Inflammatory macrophage (primary cell): ENCODE measurements at regions not wholly inside any gene's neighbourhood (a gene's known extent, or its start where the extent isn't known, plus 50 kb on each side); places are given as distances from the start of the nearest gene placed in this dataset.

Source experiments
- DNase-seq, 2 donors: peaks; one replicate each; pipeline ENCODE4 v3.0.0-alpha.2; 2020 to 2022

GRCh38 chr4:126956184-126956897, 676.4 kb upstream of the INTU start:
- no peak for DNase-seq

- no peak for DNase-seq
Observed at GRCh38 chr4:126957556-126957955, 675.2 kb upstream of the INTU start.

- DNase-seq = no peak
Observed at GRCh38 chr4:126957987-126958386, 674.8 kb upstream of the INTU start.

- no peak for DNase-seq
Observed at GRCh38 chr4:126958482-126958881, 674.3 kb upstream of the INTU start.

- no peak for DNase-seq
Observed at GRCh38 chr4:126959056-126959745, 673.6 kb upstream of the INTU start.

- no peak for DNase-seq
Observed at GRCh38 chr4:126960760-126961159, 672.0 kb upstream of the INTU start.

- DNase-seq = no peak
Observed at GRCh38 chr4:126961661-126962060, 671.1 kb upstream of the INTU start.

GRCh38 chr4:126965877-126966276, 666.9 kb upstream of the INTU start:
- no peak for DNase-seq

- no peak for DNase-seq
Observed at GRCh38 chr4:126969360-126970235, 663.2 kb upstream of the INTU start.

GRCh38 chr4:126973201-126973600, 659.6 kb upstream of the INTU start:
- no peak for DNase-seq

- no peak for DNase-seq
Observed at GRCh38 chr4:126976850-126977632, 655.7 kb upstream of the INTU start.

- no peak for DNase-seq
Observed at GRCh38 chr4:126986005-126986404, 646.8 kb upstream of the INTU start.

GRCh38 chr4:126986828-126987227, 645.9 kb upstream of the INTU start:
- DNase-seq = no peak

GRCh38 chr4:126991965-126992364, 640.8 kb upstream of the INTU start:
- DNase-seq = no peak

- DNase-seq = no peak
Observed at GRCh38 chr4:126992910-126993309, 639.8 kb upstream of the INTU start.

- no peak for DNase-seq
Observed at GRCh38 chr4:126993351-126993750, 639.4 kb upstream of the INTU start.

GRCh38 chr4:126995235-126995634, 637.5 kb upstream of the INTU start:
- no peak for DNase-seq

- no peak for DNase-seq
Observed at GRCh38 chr4:127000110-127000509, 632.6 kb upstream of the INTU start.

- no peak for DNase-seq
Observed at GRCh38 chr4:127000846-127001245, 631.9 kb upstream of the INTU start.

GRCh38 chr4:127001933-127002332, 630.8 kb upstream of the INTU start:
- DNase-seq = no peak

- DNase-seq = no peak
Observed at GRCh38 chr4:127006446-127006877, 626.3 kb upstream of the INTU start.

- DNase-seq = no peak
Observed at GRCh38 chr4:127007305-127007704, 625.5 kb upstream of the INTU start.

GRCh38 chr4:127012549-127012948, 620.2 kb upstream of the INTU start:
- DNase-seq = no peak
